Bone marrow (tissue), 2 donors: ENCODE measurements at regions not wholly inside any gene's neighbourhood (a gene's known extent, or its start where the extent isn't known, plus 50 kb on each side); places are given as distances from the start of the nearest gene placed in this dataset.

Experiments used
- DNase-seq, 2 donors: peaks; one replicate each; lab custom pipeline; 2025; lab: John Stamatoyannopoulos, UW

DNA sequence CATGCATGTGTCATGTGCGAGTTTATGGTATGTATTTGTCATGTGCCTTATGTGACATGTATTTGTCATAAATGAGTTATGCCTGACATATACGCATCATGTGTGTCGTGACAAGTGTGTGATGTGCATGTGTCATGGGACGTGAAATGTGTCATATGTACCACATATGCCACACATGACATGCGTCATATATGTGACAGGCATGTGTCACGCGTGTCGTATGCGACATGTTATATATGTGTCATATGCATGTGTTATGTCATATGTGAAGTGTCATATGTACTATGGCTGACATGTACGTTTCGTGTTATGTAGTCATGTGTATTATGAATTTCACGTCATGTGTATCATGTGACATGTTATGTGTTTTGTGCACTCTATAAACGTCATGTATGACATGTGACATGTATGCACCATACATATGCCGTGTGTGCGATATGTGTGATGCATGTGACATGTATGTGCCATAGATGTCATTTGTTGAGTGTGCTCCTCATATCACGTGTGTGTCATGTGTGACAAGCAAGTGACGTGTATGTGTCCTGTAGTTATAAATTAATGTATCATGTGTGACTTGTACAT, 2152.3 kb upstream of the PIK3C3 start:
- DNase-seq = no peak

DNA sequence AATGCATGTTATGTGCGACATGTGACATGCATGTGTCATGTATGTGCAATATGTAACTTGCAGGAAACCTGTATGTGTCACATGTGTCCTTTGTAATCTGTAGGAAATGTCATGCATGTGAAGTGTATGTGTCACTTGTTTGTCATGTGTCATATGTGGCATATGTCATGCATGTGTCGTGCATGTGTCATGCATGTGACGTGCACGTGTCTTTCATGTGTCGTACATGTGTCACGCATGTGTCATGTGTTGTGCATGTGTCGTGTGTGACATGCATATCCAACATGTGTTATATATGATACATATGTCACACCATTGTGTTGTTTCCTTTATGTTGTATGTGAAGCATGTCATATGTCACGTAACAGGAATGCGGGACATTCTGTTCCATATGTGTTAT, 2153.2 kb upstream of the PIK3C3 start:
- DNase-seq = no peak

DNA sequence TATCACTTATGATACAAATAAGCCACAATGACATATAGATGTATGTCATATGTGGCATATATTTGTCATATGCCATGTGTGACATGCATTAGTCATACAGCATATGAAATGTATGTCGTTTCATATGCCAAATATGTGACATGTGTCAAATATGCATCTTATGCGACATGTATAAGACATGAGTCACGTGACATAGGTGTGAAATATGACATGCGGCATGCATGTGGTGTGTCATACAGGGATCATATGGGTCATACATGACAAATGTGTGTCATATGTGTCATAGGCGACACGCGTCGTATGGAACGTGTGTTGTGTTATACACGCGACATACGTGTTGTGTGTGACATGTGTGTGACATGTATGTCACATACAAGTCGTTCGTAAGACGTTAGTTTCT, 2154.0 kb upstream of the PIK3C3 start:
- no peak for DNase-seq

DNA sequence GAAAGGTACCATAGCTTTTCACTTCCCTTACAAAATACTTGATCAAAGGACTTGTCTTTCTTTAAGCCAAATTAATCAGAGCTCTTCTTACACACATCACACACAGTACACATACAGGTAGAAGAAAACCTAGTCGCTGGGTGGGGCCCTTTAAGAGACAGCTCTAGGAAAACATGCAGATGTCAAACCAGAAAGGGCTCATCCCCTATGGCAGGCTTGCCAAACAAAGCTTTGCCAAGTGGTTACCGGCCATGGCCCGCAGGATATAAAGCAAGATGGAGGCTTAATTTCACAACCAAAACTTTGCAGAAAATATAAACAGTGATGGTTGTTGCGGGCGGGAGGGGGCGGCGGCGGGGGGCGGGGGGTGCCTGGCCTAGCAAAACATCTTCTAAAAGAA, 2156.0 kb upstream of the PIK3C3 start:
- no peak for DNase-seq

DNA sequence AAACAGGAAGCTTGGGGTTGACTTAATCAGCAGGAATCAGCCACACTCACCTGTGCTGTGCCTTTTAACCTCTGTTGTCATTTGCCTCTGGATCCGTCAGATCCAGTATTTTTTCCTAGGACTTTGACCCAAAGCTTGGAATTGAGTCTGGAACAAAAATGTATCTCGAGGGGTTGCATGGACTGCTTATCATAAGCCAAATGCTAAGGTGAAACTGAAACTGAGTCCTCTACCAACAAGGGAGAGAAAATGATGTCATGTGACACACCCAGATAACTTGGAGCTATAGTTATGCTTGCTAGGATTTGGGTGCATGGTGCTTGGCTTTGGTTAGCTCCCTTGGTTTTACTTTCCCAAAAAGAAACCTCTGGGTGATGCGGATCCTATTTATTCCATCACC, 2158.6 kb upstream of the PIK3C3 start:
- no peak for DNase-seq

DNA sequence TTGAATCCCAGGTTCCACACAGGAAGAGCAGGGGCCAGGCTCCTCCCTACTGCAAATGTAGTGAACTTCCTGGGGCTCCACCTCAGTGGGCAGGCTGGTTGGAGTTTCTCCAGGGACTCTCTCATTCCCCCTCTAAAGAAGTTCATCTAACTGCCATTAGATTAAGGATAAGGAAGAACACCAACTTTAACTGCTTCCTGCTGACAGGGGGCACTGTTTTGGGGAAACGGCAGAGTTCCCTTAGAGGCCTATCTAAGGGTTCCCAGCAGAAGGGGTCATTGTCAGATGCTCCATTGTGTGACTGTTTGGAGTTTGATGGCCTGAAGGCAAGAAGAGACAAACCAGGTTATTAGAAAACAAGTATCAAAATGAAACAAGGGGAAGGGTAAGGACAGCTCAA, 2159.7 kb upstream of the PIK3C3 start:
- DNase-seq = no peak

DNA sequence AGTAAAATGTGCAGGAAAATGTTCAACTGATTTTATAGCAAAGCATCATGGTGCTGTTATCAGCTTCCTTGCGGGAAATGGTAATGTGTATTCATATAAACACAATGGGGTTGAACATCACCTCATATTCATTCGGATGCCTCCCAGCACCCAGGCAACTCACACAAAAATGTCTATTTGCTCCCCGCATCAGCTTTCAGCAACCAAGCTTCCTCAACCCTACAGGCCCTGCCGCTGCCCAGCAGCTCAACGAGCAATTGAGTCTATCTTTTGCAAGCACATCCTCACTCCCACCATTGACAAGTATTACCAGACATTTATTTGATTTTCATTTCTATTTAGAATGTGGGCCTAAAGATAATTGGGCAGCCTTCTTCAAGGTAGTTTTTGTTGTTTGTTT, 2161.4 kb upstream of the PIK3C3 start:
- no peak for DNase-seq

DNA sequence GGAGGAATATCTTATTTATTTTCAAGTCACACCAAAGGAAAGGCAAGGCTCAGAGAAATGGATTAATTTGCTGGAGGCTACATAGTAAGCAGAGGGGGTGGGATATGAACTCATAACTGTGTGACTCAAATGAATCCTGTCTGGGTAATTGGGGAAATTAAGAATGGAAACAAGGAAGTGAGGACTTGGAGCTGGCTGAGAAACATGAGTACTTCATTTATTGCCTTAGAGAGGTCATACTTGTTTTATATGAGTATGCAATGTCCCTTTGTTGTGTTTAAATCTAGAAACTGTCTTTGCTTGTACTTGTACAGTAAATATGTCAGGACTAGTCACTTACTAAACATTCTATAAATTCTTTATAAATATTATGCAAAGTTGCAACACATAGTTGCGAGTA, 2166.7 kb upstream of the PIK3C3 start:
- DNase-seq = no peak

DNA sequence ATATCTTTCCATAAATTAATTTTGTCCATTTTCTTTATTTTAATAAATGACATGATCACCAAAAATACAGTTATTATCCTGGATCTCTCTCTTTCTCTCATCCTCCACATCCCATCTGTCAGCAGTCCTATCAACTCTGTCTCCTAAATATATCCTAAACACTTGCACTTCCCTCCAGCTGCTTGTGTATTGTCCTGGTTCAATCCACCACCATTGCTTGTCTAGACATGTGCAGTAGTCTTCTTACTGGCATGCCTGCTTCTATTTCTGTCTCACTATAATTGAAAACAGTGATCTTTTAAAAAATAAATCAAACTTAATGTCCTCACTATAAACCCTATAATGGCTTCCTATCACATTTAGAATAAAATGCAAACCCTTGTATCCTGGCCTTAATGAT, 2168.6 kb upstream of the PIK3C3 start:
- no peak for DNase-seq

DNA sequence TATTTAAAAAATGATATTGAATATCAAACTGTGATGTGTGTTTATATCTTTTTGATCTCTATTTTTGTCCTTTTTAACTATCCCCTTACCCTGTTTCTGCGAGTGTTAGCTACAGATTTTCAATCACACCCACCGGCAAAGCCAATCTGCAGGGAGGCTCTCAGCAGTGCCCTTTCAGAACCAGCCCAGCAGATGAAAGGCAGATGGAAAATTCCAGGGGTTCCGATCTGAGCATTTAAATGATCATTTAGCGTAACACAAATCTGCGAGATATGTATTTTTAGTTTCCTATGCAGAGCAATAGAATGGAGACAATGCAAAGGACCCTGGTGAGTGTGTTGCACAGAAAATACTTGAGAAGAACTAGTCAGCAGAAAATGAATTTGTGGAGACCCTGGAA, 2170.5 kb upstream of the PIK3C3 start:
- DNase-seq = no peak

DNA sequence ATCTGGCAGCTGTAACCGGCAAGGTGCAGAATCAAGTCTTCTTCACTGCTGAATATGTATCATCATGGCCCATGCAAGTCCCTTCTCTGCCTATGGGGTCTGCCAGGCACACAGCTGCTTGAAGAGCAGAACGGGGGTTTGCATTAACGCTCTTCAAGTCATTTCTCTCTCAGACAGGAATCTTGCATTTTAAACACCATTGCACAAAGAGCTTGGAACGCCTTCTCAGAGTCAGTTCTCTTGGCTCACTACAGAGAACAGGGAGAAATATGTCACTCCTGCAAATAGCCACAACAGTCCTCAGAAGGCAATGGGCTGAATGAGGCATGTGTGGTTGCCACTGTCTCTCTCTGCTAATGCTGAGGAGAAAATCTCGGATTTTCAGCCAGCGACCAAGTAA, 2173.5 kb upstream of the PIK3C3 start:
- DNase-seq = no peak

DNA sequence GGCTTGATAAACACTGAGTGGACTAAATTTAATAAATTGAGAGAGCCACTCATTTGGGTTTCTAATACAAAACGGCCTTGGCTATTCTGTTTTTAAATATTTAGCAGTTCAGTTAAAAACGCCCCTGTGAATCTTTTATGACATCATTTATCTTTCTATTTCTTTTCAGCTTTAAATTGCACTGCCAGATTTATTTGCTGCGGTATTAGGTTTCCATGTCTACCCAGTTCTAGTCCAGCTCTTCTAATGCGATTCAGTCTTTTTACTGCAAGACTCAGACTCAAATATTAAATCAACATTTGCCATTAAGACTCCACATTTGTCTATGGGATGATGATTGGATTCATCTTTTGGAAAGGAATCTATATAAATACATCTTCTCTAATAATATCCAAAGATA, 2174.3 kb upstream of the PIK3C3 start:
- DNase-seq = no peak

DNA sequence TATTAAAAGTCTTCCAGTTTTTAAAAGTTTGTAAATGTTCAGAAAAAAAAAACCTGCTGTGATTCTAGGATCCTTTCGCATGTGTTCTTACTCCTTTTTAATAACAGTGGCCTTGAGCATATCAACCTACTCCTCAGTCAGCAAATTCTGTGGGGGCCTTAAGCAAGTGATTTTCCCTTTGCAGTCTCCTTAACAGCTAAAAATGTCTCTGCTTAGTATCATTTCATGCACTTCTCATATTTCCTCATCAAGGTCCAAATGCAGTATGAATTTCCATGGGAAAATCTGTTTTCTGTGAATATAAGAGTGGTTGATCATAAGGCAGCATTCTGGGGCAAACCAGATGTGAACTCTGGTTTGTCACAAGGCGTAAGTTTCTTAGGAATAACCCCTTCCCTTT, 2175.1 kb upstream of the PIK3C3 start:
- no peak for DNase-seq

DNA sequence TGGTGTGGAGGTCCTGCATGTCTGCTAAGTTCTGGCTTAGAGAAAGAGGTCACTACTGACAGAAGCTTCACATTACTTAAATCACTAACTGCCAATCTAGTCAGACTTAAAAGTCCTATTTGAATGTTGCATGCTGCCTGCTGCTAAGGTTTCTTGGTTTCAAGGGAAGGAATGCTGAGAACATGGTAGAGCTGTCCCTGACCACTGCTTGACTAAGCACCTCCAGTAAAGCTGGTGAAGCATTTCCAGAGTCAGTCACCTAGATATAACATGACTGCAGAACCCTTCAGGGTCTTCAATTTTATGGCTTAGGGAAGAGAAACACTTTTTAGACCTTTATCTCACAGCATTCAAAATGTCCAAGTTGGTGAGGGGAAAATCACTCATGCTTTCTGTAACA, 2178.3 kb upstream of the PIK3C3 start:
- no peak for DNase-seq

DNA sequence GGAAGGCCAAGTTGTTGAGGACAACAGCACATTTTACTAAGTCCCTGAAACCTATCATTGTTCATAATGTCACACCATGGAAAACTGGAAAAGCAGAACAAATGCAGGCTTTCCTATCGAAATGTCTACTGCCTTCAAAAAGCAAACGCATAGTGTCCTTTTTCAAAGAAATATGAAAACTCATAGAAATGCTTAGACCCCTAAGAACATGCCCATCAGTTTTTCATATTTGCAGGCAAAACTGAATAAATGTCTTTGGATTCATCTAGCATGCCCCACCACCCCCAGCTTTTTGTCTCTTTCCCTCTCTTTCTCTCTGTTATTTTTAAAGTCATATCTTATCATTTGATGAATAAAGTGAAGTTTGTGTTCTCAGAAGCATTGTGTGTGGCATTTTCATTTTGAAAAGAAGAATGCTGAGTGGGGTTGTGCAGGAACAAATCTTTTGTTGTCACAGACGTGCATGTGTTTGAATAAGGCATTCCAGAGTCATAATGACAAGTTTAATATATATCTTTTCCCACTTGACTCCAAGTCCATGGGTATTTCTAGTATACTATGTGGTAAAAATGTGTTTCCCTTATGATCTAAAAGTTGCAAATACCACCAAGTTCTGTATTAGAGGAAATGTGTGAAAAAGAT, 2180.0 kb upstream of the PIK3C3 start:
- no peak for DNase-seq

DNA sequence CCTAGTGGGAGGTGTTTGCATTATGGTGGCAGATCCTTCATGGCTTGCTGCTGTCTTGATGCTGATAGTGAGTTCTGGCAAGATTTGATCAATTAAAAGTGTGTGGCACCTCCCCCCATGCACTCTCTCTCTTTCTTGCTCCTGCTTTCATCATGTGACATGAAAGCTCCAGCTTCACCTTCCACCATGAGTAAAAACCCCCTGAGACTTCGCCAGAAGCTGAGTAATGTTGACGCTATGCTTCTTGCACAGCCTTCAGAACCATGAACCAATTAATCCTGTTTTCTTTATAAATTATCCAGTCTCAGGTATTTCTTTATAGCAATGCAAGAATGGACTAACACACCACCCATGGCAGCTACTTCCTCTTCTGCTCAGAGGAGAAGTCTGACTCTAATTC, 2181.4 kb upstream of the PIK3C3 start:
- no peak for DNase-seq

DNA sequence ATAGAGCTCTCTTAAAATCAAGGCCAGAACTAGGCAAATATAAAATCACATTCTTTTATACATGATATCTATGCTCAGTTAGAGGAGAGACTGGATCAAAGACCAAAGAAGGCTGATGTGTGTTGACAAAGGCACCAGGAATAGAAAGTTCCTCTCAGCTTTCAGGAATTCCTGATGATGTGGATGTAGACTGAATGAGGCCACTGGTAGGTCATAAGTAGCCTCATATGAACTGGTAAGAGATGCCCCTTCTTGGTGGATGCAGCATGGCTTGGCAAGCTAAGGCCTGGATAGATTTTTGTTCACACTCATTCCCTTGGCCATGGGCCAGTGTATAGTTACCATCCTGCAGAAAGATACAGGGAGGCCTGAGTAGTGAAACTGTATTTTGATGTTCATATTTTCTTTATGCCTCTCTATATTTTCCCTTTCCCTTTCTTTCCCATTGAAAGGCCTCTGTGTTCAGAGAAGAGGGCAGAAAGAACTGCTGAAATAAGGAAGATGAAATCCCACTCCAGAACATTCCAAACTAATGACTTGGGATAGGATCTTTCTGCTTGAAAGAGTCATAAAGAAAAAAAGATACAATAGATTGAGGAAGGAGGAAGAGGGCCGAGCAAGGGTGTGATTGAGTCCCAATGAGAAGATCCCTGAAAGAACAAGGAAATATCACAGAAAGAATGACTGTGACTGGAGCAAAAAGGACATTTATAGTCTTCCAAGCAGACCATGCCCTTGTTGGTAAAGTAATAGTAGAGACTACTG, 2182.7 kb upstream of the PIK3C3 start:
- no peak for DNase-seq

DNA sequence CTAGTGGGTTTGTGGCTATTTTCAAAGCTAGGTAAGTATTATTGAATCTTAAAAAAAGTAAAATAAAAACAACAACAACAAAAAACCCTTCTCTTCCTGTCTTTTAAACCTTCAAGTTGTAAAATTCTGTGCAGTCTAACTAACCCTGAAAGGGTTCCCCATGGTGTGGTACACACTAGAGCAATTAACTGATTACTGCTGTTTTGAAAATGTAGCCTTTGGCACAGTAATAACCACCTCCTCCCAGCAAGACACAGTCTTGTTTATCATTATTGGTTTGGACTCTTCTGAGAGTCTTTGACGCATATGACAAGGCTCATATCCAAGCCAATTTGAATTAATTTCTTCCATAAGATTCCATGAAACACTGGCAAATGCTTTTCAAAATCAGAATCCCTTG, 2184.6 kb upstream of the PIK3C3 start:
- DNase-seq = no peak

DNA sequence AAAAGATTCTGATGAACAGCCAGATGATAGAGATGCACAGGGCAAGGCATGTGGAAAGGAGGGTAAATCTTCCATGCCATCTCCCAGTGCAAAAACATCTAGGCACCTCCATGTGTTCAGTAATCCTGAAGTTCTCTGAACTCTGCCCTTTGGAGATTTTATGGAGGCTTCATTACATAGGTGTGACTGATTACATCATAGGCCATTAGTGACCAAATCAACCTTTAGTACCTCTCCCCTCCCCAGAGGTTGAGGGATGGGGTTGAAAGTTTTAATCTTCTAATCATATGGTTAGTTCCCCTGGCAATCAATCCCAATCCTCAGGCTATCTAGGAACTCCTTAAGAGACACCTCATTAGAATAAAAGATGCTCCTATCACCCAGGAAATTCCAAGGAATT, 2190.2 kb upstream of the PIK3C3 start:
- DNase-seq = no peak

DNA sequence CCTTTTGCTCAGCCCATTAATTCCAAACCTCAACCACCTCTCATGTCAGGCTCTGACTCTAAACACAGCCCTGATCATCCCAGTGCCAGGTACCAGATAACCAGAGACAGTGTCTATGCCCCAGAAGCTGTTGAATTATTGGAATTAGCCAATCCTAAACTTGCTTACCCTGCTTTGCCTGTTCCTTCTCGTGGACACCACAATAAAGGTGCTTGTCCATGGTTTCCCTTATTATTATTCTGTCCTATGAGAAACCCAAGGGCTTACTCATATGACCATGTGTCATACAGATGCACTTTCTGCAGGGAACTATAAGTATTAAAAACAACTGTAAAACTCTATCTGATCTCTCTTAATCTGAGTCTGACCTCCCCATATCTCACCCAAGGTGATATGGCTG, 2193.8 kb upstream of the PIK3C3 start:
- DNase-seq = no peak

DNA sequence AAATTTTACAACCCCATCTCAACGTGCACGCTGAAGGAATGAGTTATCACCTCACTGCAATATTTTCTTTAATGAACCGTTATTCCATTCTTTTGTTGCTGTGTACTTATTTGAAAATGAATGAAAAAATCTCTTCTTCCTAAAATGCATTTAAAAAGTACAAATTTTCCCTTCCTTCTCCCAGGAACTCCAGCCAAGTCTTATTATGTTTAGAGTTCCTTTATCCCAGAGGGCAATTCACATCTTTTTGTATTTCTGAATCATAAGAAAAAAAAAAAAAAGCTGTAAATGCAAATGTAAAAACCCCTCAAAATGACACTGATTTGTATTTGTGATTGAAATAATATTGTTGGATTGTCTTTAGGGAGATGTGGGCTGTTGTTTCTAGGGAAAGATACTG, 2194.3 kb upstream of the CELF4 start:
- DNase-seq = no peak

DNA sequence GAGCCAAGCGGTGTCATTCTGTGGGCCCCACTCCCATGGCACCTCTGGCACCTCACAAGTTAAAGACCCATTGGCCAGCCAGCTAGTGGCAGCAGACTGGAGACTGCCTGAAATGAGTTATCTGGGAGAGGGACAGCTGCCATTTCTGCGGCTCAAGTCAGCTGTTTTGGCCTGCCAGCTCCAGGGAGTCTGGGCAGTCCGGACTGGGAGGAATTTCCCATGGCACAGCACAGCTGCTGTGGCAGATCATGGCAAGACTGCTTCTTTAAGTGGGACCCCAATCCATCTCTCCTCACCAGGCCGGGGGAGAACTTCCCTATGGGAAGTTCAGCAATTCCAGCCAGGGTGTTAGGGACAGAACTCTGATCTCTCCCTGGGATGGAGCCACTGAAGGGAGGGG, 2187.6 kb upstream of the CELF4 start:
- DNase-seq = no peak

DNA sequence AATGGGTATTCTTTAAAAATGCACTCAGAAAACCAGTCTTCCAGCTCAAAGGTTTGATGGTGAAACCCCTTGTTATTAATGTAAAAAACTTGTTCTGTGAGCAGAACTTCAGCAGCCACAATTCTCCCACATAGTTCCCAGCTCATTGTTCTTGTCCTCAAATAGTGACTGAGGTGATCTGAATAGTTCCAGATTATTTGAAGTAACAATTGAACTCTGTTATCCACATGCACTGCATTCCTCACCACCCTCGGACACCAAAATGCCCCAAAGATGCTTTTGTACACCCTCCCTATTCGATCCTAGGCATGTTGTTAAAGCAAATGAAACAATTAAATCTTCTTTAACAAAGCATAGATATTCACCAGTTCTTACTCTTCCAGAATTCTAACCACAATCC, 2186.8 kb upstream of the CELF4 start:
- no peak for DNase-seq

DNA sequence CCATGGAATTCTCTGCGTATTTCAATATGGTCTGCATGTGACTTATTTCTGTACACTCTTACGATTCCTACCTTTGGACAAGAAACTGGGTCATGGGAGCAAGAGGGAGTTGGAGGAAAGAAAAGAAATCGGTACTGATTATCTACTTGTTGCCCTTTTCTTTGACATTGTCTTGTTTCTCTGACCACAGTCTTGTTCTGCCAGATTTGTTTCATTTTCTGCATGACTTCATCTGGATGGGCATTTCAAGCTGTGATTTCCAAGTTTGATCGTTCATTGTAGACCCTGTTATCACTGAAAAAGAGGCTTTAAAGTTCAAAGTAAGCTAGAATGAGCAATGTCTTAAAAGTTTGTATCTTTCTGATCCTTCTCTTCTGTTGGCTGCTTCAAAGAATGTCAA, 2186.3 kb upstream of the CELF4 start:
- DNase-seq = no peak
